ENCODE measurements at regions not wholly inside any gene's neighbourhood (a gene's known extent, or its start where the extent isn't known, plus 50 kb on each side); places are given as distances from the start of the nearest gene placed in this dataset.

- TF ChIP-seq POLR2AphosphoS5 (IDR thresholded peaks at IDR 0.05; ENCODE audit: insufficient read depth in 1 of 2, low read depth in 1 of 2) (no peak), POLR2A (IDR thresholded peaks at IDR 0.05) (no peak)
- TF ChIP-seq, protein P1, sequence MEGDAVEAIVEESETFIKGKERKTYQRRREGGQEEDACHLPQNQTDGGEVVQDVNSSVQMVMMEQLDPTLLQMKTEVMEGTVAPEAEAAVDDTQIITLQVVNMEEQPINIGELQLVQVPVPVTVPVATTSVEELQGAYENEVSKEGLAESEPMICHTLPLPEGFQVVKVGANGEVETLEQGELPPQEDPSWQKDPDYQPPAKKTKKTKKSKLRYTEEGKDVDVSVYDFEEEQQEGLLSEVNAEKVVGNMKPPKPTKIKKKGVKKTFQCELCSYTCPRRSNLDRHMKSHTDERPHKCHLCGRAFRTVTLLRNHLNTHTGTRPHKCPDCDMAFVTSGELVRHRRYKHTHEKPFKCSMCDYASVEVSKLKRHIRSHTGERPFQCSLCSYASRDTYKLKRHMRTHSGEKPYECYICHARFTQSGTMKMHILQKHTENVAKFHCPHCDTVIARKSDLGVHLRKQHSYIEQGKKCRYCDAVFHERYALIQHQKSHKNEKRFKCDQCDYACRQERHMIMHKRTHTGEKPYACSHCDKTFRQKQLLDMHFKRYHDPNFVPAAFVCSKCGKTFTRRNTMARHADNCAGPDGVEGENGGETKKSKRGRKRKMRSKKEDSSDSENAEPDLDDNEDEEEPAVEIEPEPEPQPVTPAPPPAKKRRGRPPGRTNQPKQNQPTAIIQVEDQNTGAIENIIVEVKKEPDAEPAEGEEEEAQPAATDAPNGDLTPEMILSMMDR (IDR thresholded peaks at IDR 0.05), result no peak
These were observed 670.2 kb upstream of the ALCAM start for GRCh38 chr3:104696470-104696869.
